ENCODE measurements at regions not wholly inside any gene's neighbourhood (a gene's known extent, or its start where the extent isn't known, plus 50 kb on each side); places are given as distances from the start of the nearest gene placed in this dataset.

DNA sequence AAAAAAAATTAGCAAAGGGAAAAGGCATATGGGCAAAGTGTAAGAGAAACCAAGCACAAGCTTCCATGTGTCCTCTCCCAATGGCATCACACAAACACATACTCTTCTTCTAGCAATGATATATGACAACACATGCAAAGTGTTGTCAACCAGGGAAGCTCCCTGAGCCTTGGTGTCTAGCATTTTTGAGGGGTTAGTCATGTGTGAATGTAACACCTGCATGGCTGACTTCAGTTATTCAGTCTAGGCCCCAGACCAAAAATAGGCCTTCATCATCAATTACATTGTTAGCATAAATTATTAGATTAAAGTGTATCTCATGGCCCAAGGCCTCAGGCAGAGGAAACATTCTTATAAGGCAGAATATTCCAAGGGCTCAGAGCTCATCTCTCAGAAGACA, 450.0 kb downstream of the TLE1 start:
- H3K4me3 ChIP-seq (ENCODE audit: low read length) = no peak overlapping the region
- H3K9ac ChIP-seq (ENCODE audit: low read depth, low read length) = no peak overlapping the region
- H3K36me3 ChIP-seq (ENCODE audit: insufficient read depth, low read length) = no peaks in the 10 kb centered on the region
- no peaks in the 10 kb centered on the region for H3K4me1 ChIP-seq (ENCODE audit: control insufficient read depth, insufficient read depth, low read length)
- H3K27me3 ChIP-seq (ENCODE audit: control insufficient read depth, insufficient read depth, low read length) = no peaks in the 10 kb centered on the region
- no peaks in the 10 kb centered on the region for H3K9me3 ChIP-seq (replicated peaks; ENCODE audit: low read length)
- H3K4me2 ChIP-seq (ENCODE audit: low read length) = no peak overlapping the region

- Histone ChIP-seq H3K9me3 (replicated peaks; ENCODE audit: low read length) (no peaks in the 10 kb centered on the region), H3K9ac (ENCODE audit: low read depth, low read length) (no peak overlapping the region), H3K4me2 (ENCODE audit: low read length) (no peak overlapping the region), H3K36me3 (ENCODE audit: insufficient read depth, low read length) (no peaks in the 10 kb centered on the region), H3K4me3 (ENCODE audit: low read length) (no peak overlapping the region), H3K27me3 (ENCODE audit: control insufficient read depth, insufficient read depth, low read length) (no peaks in the 10 kb centered on the region), H3K4me1 (ENCODE audit: control insufficient read depth, insufficient read depth, low read length) (no peaks in the 10 kb centered on the region)
These were observed 451.6 kb downstream of the TLE1 start for GRCh38 chr9:81237565-81238231.

DNA sequence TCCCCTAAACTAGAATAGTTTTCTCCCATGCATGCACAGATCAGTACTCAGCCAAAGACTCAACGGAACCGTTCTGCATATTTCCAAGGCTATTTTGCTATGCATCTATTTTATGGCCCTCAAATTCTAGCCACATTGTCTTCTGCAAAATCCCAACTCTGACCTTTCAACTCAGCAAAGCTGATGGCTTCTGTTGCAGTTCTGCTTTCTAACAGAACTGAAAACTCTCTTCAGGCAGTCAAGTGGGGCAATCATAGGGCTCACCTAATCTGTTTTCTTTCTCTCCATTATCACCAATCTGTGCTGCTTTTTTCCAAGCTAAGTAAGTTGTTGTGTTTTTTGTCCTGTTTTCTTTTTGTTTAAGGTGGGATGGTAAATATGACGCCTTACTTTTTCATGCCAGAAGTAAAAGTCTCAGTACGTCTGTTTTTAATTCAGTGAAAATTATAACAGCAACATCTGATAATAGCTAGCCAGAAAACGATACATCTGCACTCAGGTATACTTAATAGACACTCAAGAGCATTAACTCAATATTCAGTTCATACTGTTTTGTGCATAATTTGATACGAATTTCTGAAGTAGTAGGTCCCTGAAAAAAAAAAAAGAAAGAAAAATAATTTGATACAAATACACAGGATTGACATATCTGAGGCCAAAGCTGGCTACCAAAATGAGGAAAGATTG, 454.3 kb downstream of the TLE1 start:
- H3K4me2 ChIP-seq (ENCODE audit: low read length) = no peak overlapping the region
- H3K36me3 ChIP-seq (ENCODE audit: insufficient read depth, low read length) = no peaks in the 10 kb centered on the region
- no peaks in the 10 kb centered on the region for H3K4me1 ChIP-seq (ENCODE audit: control insufficient read depth, insufficient read depth, low read length)
- H3K27me3 ChIP-seq (ENCODE audit: control insufficient read depth, insufficient read depth, low read length) = no peaks in the 10 kb centered on the region
- no peaks in the 10 kb centered on the region for H3K9me3 ChIP-seq (replicated peaks; ENCODE audit: low read length)
- no peak overlapping the region for H3K4me3 ChIP-seq (ENCODE audit: low read length)
- no peak overlapping the region for H3K9ac ChIP-seq (ENCODE audit: low read depth, low read length)

DNA sequence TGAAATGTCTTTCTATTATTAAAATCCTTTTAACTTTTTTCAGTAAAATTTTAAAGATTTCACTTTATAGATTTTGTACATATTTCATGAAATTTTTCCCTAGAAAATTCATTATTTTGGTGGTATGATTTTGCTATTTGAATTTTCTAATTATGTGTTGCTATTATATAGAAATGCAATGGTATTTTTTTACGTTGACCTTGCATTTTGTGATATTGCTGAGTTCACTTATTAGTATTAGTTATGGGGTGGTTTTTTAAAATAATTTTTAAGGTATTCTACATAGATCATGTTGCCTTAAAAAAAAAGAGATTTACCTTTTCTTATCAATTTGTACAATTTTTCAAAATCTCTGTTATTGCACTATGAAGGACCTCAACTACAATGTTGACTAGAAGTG, 458.3 kb downstream of the TLE1 start:
- H3K27me3 ChIP-seq (ENCODE audit: control insufficient read depth, insufficient read depth, low read length) = no peaks in the 10 kb centered on the region
- no peak overlapping the region for H3K4me3 ChIP-seq (ENCODE audit: low read length)
- no peaks in the 10 kb centered on the region for H3K9me3 ChIP-seq (replicated peaks; ENCODE audit: low read length)
- no peak overlapping the region for H3K4me2 ChIP-seq (ENCODE audit: low read length)
- no peak overlapping the region for H3K9ac ChIP-seq (ENCODE audit: low read depth, low read length)
- H3K36me3 ChIP-seq (ENCODE audit: insufficient read depth, low read length) = no peaks in the 10 kb centered on the region
- no peaks in the 10 kb centered on the region for H3K4me1 ChIP-seq (ENCODE audit: control insufficient read depth, insufficient read depth, low read length)

GRCh38 chr9:81227507-81228245, 461.7 kb downstream of the TLE1 start:
- no peak overlapping the region for H3K4me3 ChIP-seq (ENCODE audit: low read length)

GRCh38 chr9:81225596-81225995, 463.8 kb downstream of the TLE1 start:
- Histone ChIP-seq H3K36me3 (ENCODE audit: insufficient read depth, low read length) (no peaks in the 10 kb centered on the region), H3K9ac (ENCODE audit: low read depth, low read length) (no peak overlapping the region), H3K9me3 (replicated peaks; ENCODE audit: low read length) (no peaks in the 10 kb centered on the region), H3K4me2 (ENCODE audit: low read length) (no peak overlapping the region), H3K4me3 (ENCODE audit: low read length) (no peak overlapping the region), H3K4me1 (ENCODE audit: control insufficient read depth, insufficient read depth, low read length) (no peaks in the 10 kb centered on the region), H3K27me3 (ENCODE audit: control insufficient read depth, insufficient read depth, low read length) (no peaks in the 10 kb centered on the region)

More at GRCh38 chr9:81227507-81228245, 461.7 kb downstream of the TLE1 start:
- no peak overlapping the region for H3K9ac ChIP-seq (ENCODE audit: low read depth, low read length)
- no peaks in the 10 kb centered on the region for H3K36me3 ChIP-seq (ENCODE audit: insufficient read depth, low read length)
- no peak overlapping the region for H3K4me2 ChIP-seq (ENCODE audit: low read length)
- H3K4me1 ChIP-seq (ENCODE audit: control insufficient read depth, insufficient read depth, low read length) = no peaks in the 10 kb centered on the region
- H3K9me3 ChIP-seq (replicated peaks; ENCODE audit: low read length) = no peaks in the 10 kb centered on the region
- no peaks in the 10 kb centered on the region for H3K27me3 ChIP-seq (ENCODE audit: control insufficient read depth, insufficient read depth, low read length)

- Histone ChIP-seq H3K9ac (ENCODE audit: low read depth, low read length) (no peak overlapping the region), H3K9me3 (replicated peaks; ENCODE audit: low read length) (no peaks in the 10 kb centered on the region), H3K36me3 (ENCODE audit: insufficient read depth, low read length) (no peaks in the 10 kb centered on the region), H3K4me1 (ENCODE audit: control insufficient read depth, insufficient read depth, low read length) (no peaks in the 10 kb centered on the region), H3K4me2 (ENCODE audit: low read length) (no peak overlapping the region), H3K27me3 (ENCODE audit: control insufficient read depth, insufficient read depth, low read length) (no peaks in the 10 kb centered on the region), H3K4me3 (ENCODE audit: low read length) (no peak overlapping the region)
These were observed 464.9 kb downstream of the TLE1 start for GRCh38 chr9:81224166-81225081.

DNA sequence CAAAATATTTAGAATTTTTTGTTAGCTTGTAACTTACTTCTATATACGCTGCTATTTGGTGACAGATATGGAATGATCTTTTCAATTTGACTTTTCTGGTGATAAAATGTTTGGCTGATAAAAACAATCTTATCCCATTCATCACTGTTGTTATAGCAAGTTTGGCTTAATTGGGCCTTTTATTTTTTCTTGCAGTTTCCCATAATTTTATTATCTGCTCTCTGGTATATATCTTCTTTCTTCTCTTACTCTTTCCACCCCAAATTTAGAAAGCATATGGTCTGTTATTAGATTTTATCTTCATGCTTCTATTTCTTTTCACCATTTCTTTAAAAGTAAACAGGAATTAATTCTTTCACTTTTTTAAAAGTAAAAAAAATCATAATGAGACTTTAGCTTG, 474.4 kb downstream of the TLE1 start:
- Histone ChIP-seq H3K9me3 (replicated peaks; ENCODE audit: low read length) (no peaks in the 10 kb centered on the region), H3K36me3 (ENCODE audit: insufficient read depth, low read length) (no peaks in the 10 kb centered on the region), H3K27me3 (ENCODE audit: control insufficient read depth, insufficient read depth, low read length) (no peaks in the 10 kb centered on the region), H3K4me1 (ENCODE audit: control insufficient read depth, insufficient read depth, low read length) (no peaks in the 10 kb centered on the region), H3K4me2 (ENCODE audit: low read length) (no peak overlapping the region), H3K9ac (ENCODE audit: low read depth, low read length) (no peak overlapping the region), H3K4me3 (ENCODE audit: low read length) (no peak overlapping the region)

GRCh38 chr9:81213456-81213855, 475.9 kb downstream of the TLE1 start:
- H3K4me1 ChIP-seq (ENCODE audit: control insufficient read depth, insufficient read depth, low read length) = no peaks in the 10 kb centered on the region
- H3K9ac ChIP-seq (ENCODE audit: low read depth, low read length) = no peak overlapping the region
- H3K27me3 ChIP-seq (ENCODE audit: control insufficient read depth, insufficient read depth, low read length) = no peaks in the 10 kb centered on the region
- H3K36me3 ChIP-seq (ENCODE audit: insufficient read depth, low read length) = no peaks in the 10 kb centered on the region
- H3K9me3 ChIP-seq (replicated peaks; ENCODE audit: low read length) = no peaks in the 10 kb centered on the region
- H3K4me2 ChIP-seq (ENCODE audit: low read length) = no peak overlapping the region
- no peak overlapping the region for H3K4me3 ChIP-seq (ENCODE audit: low read length)

DNA sequence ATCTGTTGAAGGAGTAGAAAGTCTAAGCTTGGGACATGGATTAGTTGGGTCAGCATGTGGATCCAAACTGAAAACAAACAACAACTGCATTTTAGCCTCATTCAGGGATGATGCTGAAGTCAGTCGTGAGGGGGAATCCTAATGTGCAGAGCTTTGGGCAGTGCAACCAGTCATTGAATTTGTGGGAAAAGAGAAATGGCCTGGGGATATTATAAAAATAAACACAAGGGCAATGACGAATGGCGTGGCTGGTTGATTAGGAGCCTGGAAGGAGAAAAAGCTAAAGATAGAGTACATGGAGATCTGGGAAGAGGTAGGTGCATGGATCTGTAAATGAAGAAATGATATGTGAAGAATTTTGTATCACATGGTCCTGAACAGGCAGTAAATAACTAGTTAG, 477.6 kb downstream of the TLE1 start:
- Histone ChIP-seq H3K4me3 (ENCODE audit: low read length) (no peak overlapping the region), H3K4me2 (ENCODE audit: low read length) (no peak overlapping the region), H3K4me1 (ENCODE audit: control insufficient read depth, insufficient read depth, low read length) (no peaks in the 10 kb centered on the region), H3K27me3 (ENCODE audit: control insufficient read depth, insufficient read depth, low read length) (no peaks in the 10 kb centered on the region), H3K36me3 (ENCODE audit: insufficient read depth, low read length) (no peaks in the 10 kb centered on the region), H3K9me3 (replicated peaks; ENCODE audit: low read length) (no peaks in the 10 kb centered on the region), H3K9ac (ENCODE audit: low read depth, low read length) (no peak overlapping the region)

DNA sequence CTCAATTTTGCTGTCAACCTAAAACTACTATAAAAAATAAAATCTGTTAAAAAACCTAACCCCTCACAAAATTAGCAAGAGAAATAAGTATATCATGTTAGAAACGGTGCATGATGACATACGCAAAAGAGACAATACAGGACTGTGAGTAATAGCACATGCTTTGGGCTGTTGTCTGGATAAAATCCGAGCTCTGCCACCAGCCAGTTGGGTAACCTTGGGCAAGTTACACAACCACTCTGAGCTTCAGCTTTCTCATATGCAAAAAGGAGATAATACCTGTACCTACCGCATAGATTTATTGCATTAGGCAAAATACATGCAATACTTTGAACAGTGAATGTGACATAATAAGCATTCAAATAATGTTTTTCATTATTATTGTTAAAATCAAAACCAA, 481.7 kb downstream of the TLE1 start:
- H3K4me1 ChIP-seq (ENCODE audit: control insufficient read depth, insufficient read depth, low read length) = no peaks in the 10 kb centered on the region
- H3K9me3 ChIP-seq (replicated peaks; ENCODE audit: low read length) = no peaks in the 10 kb centered on the region
- no peak overlapping the region for H3K4me2 ChIP-seq (ENCODE audit: low read length)
- no peak overlapping the region for H3K9ac ChIP-seq (ENCODE audit: low read depth, low read length)
- H3K36me3 ChIP-seq (ENCODE audit: insufficient read depth, low read length) = no peaks in the 10 kb centered on the region
- no peak overlapping the region for H3K4me3 ChIP-seq (ENCODE audit: low read length)
- H3K27me3 ChIP-seq (ENCODE audit: control insufficient read depth, insufficient read depth, low read length) = no peaks in the 10 kb centered on the region
